NCI-H128 (cell line): ENCODE measurements at regions not wholly inside any gene's neighbourhood (a gene's known extent, or its start where the extent isn't known, plus 50 kb on each side); places are given as distances from the start of the nearest gene placed in this dataset.
"Not testable (repeated sequence)": the region's sequence is repeated elsewhere in the genome, so short reads cannot be mapped to it uniquely, and the experiment has no call there.

ENCODE experiments used
- DNase-seq: peaks from one replicate; lab custom pipeline; 2025; ENCODE audit not compliant: unreplicated experiment; lab: John Stamatoyannopoulos, UW

DNA sequence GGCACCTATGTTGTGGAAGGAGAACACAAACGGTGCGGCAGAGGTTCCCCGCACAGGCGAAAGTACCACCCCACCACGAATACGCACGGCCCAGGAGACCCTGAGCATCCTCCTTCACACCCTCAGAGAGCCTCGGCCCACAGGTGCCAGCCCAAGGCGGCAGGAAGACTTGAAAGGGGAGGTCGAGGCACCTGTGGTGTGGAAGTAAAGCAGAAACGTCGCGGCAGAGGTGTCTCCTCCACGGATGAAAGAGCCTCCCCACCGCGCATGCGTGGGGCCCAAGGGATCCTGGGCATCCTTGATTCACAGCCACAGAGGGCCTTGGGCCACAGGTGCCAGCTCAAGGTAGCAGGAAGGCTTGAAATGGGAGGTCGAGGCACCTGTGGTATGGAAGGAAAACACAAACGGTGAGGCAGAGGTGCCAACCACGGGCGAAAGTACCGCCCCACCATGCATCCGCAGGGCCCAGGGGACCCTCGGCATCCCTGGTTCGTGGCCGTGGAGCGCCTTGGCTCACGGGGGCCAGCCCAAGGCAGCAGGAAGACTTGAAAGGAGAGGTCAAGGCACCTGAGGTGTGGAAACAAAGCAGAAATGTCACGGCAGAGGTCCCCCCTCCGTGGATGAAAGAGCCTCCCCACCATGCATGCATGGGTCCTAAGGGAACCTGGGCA is 380.1 kb downstream of the ALG10 start:
- no peak for DNase-seq

DNA sequence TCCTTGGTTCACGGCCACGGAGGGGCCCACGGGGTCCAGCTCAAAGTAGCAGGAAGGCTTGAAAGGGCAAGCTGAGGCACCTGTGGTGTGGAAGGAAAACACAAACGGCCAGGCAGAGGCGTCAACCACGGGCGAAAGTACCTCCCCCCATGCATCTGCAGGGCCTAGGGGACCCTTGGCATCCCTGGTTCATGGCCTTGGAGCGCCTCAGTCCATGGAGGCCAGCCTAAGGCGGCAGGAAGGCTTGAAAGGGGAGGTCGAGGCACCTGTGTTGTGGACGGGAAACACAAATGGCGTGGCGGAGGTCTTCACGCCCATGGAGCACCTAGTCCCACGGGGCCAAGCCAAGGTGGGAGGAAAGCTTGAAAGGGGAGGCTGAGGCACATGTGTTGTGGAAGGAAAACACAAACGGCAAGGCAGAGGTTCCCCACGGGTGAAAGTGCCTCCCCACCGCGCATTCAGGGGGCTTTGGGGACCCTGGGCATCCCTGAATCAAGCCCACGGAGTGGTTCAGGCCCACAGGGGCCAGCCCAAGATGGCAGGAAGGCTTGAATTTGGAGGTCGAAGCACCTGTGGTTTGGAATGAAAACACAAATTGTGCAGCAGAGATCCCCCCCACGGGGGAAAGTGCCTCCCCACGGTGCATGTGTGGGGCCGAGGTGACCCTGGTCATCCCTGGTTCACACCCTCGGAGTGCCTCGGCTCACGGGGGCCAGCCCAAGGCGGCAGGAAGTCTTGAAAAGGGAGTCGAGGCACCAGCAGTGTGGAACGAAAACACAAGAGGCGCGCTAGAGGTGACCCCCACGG is 380.8 kb downstream of the ALG10 start:
- no peak for DNase-seq

DNA sequence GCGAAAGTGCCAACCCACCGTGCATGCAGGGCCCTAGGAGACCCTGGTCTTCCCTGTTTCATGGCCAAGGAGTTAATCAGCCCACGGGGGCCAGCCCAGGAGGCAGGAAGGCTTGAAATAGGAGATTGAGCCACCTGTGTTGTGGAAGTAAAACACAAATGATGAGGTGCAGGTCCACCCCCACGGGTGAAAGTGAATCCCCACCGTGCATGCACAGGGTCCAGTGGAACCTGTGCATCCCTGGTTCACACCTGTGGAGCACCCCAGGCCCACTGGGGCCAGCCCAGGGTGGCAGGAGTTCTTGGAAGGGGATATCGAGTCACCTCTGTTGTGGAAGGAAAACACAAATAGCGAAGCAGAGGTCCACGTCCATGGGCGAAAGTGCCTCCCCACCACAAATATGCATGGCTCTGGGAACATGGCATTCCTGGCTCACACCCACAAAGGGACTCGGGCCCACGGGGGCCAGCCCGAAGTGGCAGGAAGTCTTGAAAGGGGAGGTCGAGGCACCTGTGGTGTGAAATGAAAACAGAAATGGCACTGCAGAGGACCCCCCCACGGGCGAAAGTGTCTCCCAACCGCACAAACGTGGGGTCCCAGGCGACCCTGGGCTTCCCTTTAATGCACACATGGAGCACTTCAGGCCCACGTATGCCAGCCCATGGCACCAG is 381.5 kb downstream of the ALG10 start:
- no peak for DNase-seq

DNA sequence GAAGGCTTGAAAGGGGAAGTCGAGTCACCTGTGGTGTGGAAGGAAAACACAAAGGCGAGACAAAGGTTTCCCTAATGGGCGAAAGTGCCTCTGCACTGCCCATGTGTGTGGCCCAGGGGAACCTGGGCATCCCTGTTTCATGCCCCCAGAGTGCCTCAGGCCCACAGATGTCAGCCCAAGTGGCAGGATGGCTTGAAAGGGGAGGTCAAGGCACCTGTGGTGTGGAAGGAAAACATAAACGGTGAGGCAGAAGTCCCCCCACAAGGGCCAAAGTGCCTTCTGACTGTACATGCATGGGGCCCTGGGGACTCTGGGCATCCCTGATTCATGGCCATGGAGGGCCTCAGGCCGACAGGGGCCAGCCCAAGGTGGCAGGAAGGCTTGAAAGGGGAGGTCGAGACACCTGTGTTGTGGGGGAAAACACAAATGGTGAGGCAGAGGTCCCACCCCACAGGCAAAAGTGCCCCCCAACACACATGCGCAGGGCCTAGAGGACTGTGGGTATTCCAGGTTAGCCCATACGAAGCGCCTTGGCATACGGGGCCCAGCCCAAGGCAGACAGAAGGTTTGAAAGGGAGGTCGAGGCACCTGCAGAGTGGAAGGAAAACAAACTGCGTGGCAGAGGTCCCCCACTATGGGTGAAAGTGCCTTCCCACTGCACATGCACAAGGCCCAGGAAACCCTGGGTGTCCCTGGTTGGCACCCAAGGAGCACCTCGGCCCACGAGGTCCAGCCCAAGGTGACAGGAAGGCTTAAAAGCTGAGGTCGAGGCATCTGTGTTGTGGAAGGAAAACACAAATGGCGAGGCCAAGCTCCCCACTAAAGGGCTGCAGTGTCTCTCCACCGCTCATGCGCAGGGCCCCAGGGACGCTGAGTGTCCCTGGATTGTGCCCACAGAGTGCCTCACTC is 382.3 kb downstream of the ALG10 start:
- no peak for DNase-seq

- no peak for DNase-seq
These were observed 383.3 kb downstream of the ALG10 start for GRCh38 chr12:34405286-34406227.

DNA sequence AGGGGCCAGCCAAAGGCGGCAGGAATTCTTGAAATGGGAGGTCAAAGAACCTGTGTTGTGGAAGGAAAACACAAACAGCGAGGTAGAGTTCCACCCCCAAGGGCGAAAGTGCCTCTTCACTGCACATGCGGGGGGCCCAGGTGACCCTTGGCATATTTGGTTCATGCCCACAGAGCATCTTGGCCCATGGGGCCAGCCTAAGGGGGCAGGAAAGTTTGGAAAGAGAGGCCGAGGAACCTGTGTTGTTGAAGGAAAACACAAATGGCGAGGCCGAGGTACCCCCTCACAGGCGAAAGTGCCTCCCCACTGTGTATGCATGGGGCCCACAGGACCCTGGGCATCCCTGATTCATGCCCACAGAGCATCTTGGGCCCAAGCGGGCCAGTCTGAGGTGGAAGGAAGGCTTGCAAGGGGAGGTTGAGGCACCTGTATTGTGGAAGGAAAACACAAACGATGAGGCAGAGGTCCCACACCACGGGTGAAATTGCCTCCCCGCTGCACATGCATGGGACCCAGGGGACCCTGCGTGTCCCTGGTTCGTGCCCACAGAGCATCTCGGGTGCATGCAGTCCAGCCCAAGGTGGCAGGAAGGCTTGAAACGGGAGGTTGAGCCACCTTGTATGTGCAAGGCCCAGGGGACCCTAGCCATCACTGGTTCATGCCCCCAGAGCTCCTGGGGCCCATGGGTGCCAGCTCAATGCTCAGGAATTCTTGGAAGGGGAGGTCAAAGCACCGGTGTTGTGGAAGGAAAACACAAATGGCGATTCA is 384.1 kb downstream of the ALG10 start:
- no peak for DNase-seq

DNA sequence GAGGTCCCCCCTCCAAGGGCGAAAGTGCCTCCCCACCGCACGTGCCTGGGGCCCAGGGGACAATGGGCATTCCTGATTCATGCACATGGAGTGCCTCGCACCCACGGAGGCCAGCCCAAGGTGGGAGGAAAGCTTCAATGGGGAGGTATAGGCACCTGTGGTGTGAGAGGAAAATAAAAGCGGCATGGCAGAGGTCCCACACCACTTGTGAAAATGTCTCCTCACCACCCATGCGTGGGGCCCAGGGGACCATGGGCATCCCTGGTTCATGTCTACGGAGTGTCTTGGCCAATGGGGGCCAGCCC is 384.7 kb downstream of the ALG10 start:
- no peak for DNase-seq

GRCh38 chr12:34407813-34408212 is 385.5 kb downstream of the ALG10 start:
- DNase-seq, result no peak

DNA sequence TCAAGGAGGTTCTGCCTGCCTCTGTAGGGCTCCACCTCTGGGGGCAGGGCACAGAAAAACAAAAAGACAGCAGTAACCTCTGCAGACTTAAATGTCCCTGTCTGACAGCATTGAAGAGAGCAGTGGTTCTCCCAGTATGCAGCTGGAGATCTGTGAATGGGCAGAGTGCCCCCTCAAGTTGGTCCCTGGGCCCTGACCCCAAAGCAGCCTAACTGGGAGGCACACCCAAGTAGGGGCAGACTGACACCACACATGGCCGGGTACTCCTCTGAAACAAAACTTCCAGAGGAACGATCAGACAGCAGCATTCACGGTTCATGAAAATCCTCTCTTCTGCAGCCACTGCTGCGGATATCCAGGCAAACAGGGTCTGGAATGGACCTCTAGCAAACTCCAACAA is 409.2 kb downstream of the ALG10 start:
- DNase-seq, result not testable (repeated sequence)
